ENCODE measurements at regions not wholly inside any gene's neighbourhood (a gene's known extent, or its start where the extent isn't known, plus 50 kb on each side); places are given as distances from the start of the nearest gene placed in this dataset.

- in situ Hi-C loops (cut with HindIII; ENCODE audit: low sequenced_read_pairs), result no loop called here
- peak; percentile 56 for DNase-seq (ENCODE audit: low read depth, low spot score)
These were observed 70.4 kb upstream of the SNX2 start for GRCh38 chr5:122704247-122705036.

GRCh38 chr5:122705851-122706250 lies 69.0 kb upstream of the SNX2 start:
- in situ Hi-C loops (cut with HindIII; ENCODE audit: low sequenced_read_pairs), result no loop called here
- DNase-seq (ENCODE audit: low read depth, low spot score), result no peak
- TF ChIP-seq CTCF (IDR thresholded peaks at IDR 0.05; ENCODE audit: low read depth, low read length), result no peak
- H3K4me3 ChIP-seq (ENCODE audit: low read depth, low read length), result no peak overlapping the region

More at GRCh38 chr5:122704247-122705036, 70.4 kb upstream of the SNX2 start:
- TF ChIP-seq CTCF (IDR thresholded peaks at IDR 0.05; ENCODE audit: low read depth, low read length), result peak; percentile 67
- H3K4me3 ChIP-seq (ENCODE audit: low read depth, low read length), result no peak overlapping the region

GRCh38 chr5:122707796-122708195 lies 67.1 kb upstream of the SNX2 start:
- DNase-seq (ENCODE audit: low read depth, low spot score), result no peak
- in situ Hi-C loops (cut with HindIII; ENCODE audit: low sequenced_read_pairs), result no loop called here
- TF ChIP-seq CTCF (IDR thresholded peaks at IDR 0.05; ENCODE audit: low read depth, low read length), result no peak
- no peak overlapping the region for H3K4me3 ChIP-seq (ENCODE audit: low read depth, low read length)

GRCh38 chr5:122713041-122713440 lies 61.8 kb upstream of the SNX2 start:
- in situ Hi-C loops (cut with HindIII; ENCODE audit: low sequenced_read_pairs), result no loop called here
- no peak for DNase-seq (ENCODE audit: low read depth, low spot score)
- TF ChIP-seq CTCF (IDR thresholded peaks at IDR 0.05; ENCODE audit: low read depth, low read length), result no peak
- H3K4me3 ChIP-seq (ENCODE audit: low read depth, low read length), result no peak overlapping the region

GRCh38 chr5:122715095-122715494 lies 59.8 kb upstream of the SNX2 start:
- in situ Hi-C loops (cut with HindIII; ENCODE audit: low sequenced_read_pairs), result no loop called here
- no peak for TF ChIP-seq CTCF (IDR thresholded peaks at IDR 0.05; ENCODE audit: low read depth, low read length)
- no peak for DNase-seq (ENCODE audit: low read depth, low spot score)

GRCh38 chr5:122718611-122719010 lies 56.3 kb upstream of the SNX2 start:
- no peak for DNase-seq (ENCODE audit: low read depth, low spot score)
- H3K4me3 ChIP-seq (ENCODE audit: low read depth, low read length), result no peak overlapping the region
- in situ Hi-C loops (cut with HindIII; ENCODE audit: low sequenced_read_pairs), result no loop called here
- no peak for TF ChIP-seq CTCF (IDR thresholded peaks at IDR 0.05; ENCODE audit: low read depth, low read length)

More at GRCh38 chr5:122715095-122715494, 59.8 kb upstream of the SNX2 start:
- no peak overlapping the region for H3K4me3 ChIP-seq (ENCODE audit: low read depth, low read length)
